ENCODE measurements at regions not wholly inside any gene's neighbourhood (a gene's known extent, or its start where the extent isn't known, plus 50 kb on each side); places are given as distances from the start of the nearest gene placed in this dataset.

DNA sequence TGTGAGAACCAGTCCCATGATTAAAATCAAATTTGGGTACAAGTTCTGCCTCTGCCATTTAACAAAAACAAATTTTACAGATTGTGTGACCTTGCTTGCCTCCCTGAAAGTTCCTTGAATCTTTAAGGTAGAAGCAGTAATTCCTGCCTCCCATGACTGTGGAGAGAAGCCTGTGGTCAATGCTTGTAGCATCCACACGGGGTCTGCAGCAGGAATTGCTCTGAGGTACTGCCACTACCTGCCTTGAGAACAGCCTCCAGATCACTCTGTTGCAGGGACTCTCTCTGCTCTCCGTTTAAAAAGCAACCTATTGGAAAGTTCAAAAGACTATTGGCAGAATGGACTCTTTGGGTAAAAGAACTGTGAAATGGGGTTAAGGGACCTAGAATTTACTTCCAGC is 75.9 kb downstream of the SST start:
- H3K27me3 ChIP-seq (ENCODE audit: control insufficient read depth, insufficient read depth, low read length) = no peaks in the 10 kb centered on the region
- H3K4me3 ChIP-seq (ENCODE audit: low read depth, low read length) = no peak overlapping the region
- TF ChIP-seq, protein P1, sequence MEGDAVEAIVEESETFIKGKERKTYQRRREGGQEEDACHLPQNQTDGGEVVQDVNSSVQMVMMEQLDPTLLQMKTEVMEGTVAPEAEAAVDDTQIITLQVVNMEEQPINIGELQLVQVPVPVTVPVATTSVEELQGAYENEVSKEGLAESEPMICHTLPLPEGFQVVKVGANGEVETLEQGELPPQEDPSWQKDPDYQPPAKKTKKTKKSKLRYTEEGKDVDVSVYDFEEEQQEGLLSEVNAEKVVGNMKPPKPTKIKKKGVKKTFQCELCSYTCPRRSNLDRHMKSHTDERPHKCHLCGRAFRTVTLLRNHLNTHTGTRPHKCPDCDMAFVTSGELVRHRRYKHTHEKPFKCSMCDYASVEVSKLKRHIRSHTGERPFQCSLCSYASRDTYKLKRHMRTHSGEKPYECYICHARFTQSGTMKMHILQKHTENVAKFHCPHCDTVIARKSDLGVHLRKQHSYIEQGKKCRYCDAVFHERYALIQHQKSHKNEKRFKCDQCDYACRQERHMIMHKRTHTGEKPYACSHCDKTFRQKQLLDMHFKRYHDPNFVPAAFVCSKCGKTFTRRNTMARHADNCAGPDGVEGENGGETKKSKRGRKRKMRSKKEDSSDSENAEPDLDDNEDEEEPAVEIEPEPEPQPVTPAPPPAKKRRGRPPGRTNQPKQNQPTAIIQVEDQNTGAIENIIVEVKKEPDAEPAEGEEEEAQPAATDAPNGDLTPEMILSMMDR (IDR thresholded peaks at IDR 0.05; ENCODE audit: insufficient read depth, low read length, severe bottlenecking) = no peak
- no peaks in the 10 kb centered on the region for H3K36me3 ChIP-seq (ENCODE audit: control insufficient read depth, insufficient read depth, low read length)
- no peak for FAIRE-seq
- DNase-seq (ENCODE audit: low read depth) = no peak

DNA sequence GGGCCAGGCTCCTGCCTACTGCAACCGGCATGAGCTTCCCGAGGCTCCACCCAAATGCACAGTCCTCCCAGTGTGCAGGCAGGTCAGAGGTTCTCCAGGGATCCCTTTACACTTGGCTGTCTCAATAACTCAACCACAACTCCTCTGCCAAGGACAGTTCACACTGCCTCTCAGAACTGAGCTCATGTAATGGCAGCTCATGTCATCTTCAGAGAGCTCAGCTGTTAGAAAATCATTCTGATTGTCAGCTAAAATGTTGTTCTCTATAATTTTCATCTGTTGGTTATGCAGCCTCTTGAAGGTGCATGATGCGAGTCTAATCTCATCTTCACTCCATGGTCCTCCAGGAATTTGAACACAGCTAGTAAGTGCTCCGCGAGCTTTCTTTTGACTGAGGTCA is 76.7 kb downstream of the SST start:
- Histone ChIP-seq H3K4me3 (ENCODE audit: low read depth, low read length) (no peak overlapping the region), H3K27me3 (ENCODE audit: control insufficient read depth, insufficient read depth, low read length) (no peaks in the 10 kb centered on the region), H3K36me3 (ENCODE audit: control insufficient read depth, insufficient read depth, low read length) (no peaks in the 10 kb centered on the region)
- DNase-seq (ENCODE audit: low read depth) (no peak), FAIRE-seq (no peak)
- TF ChIP-seq, protein P1 (IDR thresholded peaks at IDR 0.05; ENCODE audit: insufficient read depth, low read length, severe bottlenecking) = no peak

DNA sequence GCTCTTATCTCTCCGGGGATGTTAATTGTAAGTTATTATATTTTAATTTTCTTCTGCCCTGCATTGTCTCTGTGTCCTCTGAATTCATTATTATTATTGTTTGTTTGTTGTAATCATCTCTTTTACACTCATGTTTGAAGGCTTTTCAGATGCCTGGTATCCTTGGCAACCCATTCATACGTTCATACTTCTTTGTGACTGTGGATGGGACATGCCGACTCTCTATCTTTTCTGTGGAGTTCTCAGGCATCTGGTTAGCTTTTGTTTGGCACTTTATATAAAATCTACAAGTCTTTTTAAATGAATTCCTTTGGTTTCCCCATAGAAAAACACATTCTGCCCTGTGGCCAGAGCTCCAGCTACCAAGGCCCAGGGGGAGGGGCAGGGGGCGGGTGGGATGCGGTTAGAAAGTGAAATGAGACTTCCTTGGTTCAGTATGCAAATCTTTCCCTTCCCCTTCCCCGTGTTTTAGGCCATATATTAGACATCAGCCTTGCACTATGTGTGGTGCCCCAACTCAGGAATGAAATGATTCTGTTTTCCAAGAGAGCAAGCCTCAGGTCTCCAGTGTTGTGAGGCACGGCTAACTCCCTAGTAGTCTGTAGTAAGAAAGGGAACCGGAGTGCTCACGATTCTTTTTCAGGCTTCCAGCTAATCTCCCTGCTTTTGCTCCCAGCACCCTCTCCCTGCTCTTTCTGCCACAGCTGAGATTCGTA is 79.2 kb downstream of the SST start:
- no peak for DNase-seq (ENCODE audit: low read depth)
- TF ChIP-seq, protein P1 (IDR thresholded peaks at IDR 0.05; ENCODE audit: insufficient read depth, low read length, severe bottlenecking) = no peak

DNA sequence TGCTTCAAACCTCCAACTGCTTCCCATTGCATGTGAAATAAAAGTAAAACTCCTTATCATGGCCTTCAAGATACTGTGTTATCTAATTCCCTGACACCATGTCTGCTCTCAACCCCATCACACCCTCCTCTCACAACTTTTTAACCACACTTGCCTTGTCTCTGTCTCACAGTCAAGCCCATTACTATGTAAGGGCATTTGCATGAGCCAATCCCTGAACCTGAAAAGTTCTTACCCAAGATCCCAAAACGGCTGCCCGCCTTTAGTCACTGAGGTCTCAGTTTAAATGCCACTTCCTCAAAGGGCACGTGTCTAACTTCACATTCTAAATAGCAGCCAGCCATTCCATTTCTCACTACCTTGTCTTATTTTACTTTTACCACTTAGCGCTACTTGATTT is 83.1 kb downstream of the SST start:
- no peaks in the 10 kb centered on the region for H3K36me3 ChIP-seq (ENCODE audit: control insufficient read depth, insufficient read depth, low read length)

More for the DNA sequence above, 79.2 kb downstream of the SST start:
- no peak for FAIRE-seq
- no peaks in the 10 kb centered on the region for H3K36me3 ChIP-seq (ENCODE audit: control insufficient read depth, insufficient read depth, low read length)
- no peaks in the 10 kb centered on the region for H3K27me3 ChIP-seq (ENCODE audit: control insufficient read depth, insufficient read depth, low read length)
- H3K4me3 ChIP-seq (ENCODE audit: low read depth, low read length) = no peak overlapping the region

DNA sequence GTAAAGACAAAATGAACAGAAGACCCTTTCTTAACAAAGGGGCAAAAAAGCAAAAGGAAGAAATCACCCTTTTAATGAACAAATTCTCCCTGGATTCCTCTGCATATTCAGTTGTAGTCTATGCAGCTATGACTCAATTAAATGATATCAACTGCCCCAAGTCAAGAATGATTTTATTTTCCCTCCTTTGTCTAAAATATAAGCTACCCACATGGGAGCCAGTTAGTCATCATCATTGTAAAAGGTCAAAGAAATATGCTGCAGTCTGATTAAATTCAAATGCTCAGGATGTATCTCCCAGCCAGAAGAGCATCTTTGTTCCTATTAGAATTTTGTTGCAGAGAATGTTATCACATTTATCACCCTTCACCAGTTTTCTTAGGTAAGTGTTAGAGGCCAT is 84.0 kb downstream of the SST start:
- H3K27me3 ChIP-seq (ENCODE audit: control insufficient read depth, insufficient read depth, low read length) = no peaks in the 10 kb centered on the region
- FAIRE-seq = no peak
- H3K4me3 ChIP-seq (ENCODE audit: low read depth, low read length) = no peak overlapping the region
- no peak for DNase-seq (ENCODE audit: low read depth)
- TF ChIP-seq, protein P1 (IDR thresholded peaks at IDR 0.05; ENCODE audit: insufficient read depth, low read length, severe bottlenecking) = no peak
- H3K36me3 ChIP-seq (ENCODE audit: control insufficient read depth, insufficient read depth, low read length) = no peaks in the 10 kb centered on the region

More for the DNA sequence above, 83.1 kb downstream of the SST start:
- TF ChIP-seq, protein P1 (IDR thresholded peaks at IDR 0.05; ENCODE audit: insufficient read depth, low read length, severe bottlenecking) = no peak
- DNase-seq (ENCODE audit: low read depth) (no peak), FAIRE-seq (no peak)
- Histone ChIP-seq H3K27me3 (ENCODE audit: control insufficient read depth, insufficient read depth, low read length) (no peaks in the 10 kb centered on the region), H3K4me3 (ENCODE audit: low read depth, low read length) (no peak overlapping the region)

DNA sequence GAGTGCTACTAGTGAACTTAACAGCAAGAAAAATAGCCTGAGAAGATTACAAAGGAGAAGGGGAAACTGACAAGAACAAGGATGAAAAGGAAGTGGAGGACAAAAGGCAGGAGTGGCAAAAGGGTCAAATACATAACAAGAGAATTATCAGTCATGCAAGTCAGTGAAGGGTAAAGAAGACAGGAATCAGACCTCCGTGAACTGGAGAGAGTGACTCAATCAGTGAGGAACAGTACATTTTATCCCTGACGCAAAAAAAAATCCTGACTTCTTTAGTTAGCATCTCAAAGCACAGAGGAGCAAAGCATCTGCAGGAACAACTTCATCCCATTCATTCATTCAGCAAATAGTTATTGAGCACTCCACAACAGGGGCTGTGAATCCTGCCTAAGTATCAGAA is 97.8 kb downstream of the SST start:
- Histone ChIP-seq H3K36me3 (ENCODE audit: control insufficient read depth, insufficient read depth, low read length) (no peaks in the 10 kb centered on the region), H3K4me3 (ENCODE audit: low read depth, low read length) (no peak overlapping the region), H3K27me3 (ENCODE audit: control insufficient read depth, insufficient read depth, low read length) (no peaks in the 10 kb centered on the region)
- TF ChIP-seq, protein P1 (IDR thresholded peaks at IDR 0.05; ENCODE audit: insufficient read depth, low read length, severe bottlenecking) = no peak
- DNase-seq (ENCODE audit: low read depth) (no peak), FAIRE-seq (no peak)
